DOHH2 (cell line): ENCODE measurements at regions not wholly inside any gene's neighbourhood (a gene's known extent, or its start where the extent isn't known, plus 50 kb on each side); places are given as distances from the start of the nearest gene placed in this dataset.

ENCODE experiments used
- H3F3A ChIP-seq: fragments of 200-600 bp; sonication (generic), shearing (Covaris generic); 2 replicates; pipeline ENCODE4 v1.6.0; 2016; ENCODE audit warnings: antibody characterized with exemption, mild to moderate bottlenecking; ENCODE audit not compliant: control insufficient read depth, insufficient read depth
- H3K27ac ChIP-seq: fragments of 200-600 bp; sonication (generic); 2 replicates; pipeline ENCODE4 v1.5.1; 2014; ENCODE audit warnings: low read depth, mild to moderate bottlenecking, low read length, moderate library complexity
- H3K27me3 ChIP-seq: fragments of 200-600 bp; sonication (generic); 2 replicates; pipeline ENCODE4 v1.6.1; 2014; ENCODE audit warnings: mild to moderate bottlenecking, low read length, mixed read lengths; ENCODE audit not compliant: control insufficient read depth
- H3K36me3 ChIP-seq: fragments of 200-600 bp; sonication (generic); 2 replicates; pipeline ENCODE4 v1.6.1; 2014; ENCODE audit warnings: mild to moderate bottlenecking, low read length, moderate library complexity, mixed read lengths; ENCODE audit not compliant: control insufficient read depth
- H3K4me1 ChIP-seq: fragments of 200-600 bp; sonication (generic); 2 replicates; pipeline ENCODE4 v1.6.1; 2014; ENCODE audit warnings: mild to moderate bottlenecking, low read length, mixed read lengths; ENCODE audit not compliant: control insufficient read depth
- H3K4me2 ChIP-seq: fragments of 200-600 bp; sonication (generic); 2 replicates; pipeline ENCODE4 v1.6.0; 2014; ENCODE audit warnings: mild to moderate bottlenecking, low read length, moderate library complexity
- H3K4me3 ChIP-seq: fragments of 200-600 bp; sonication (generic); 2 replicates; pipeline ENCODE4 v1.5.1; 2014; ENCODE audit warnings: mild to moderate bottlenecking, low read length, mixed read lengths
- H3K79me2 ChIP-seq: fragments of 200-600 bp; sonication (generic); 2 replicates; pipeline ENCODE4 v1.6.1; 2014; ENCODE audit warnings: mild to moderate bottlenecking, low read length, mixed read lengths; ENCODE audit not compliant: control insufficient read depth
- H3K9me2 ChIP-seq: fragments of 200-600 bp; sonication (generic); replicated peaks from 2 replicates; pipeline ENCODE4 v1.6.1; 2014; ENCODE audit warnings: mild to moderate bottlenecking, low read length, mixed read lengths; ENCODE audit not compliant: control insufficient read depth
- H3K9me3 ChIP-seq: fragments of 200-600 bp; sonication (generic); 2 replicates; pipeline ENCODE4 v1.6.1; 2014; ENCODE audit warnings: antibody characterized with exemption, low read length, mixed read lengths; ENCODE audit not compliant: control insufficient read depth, insufficient read depth
- H4K20me1 ChIP-seq: fragments of 200-600 bp; sonication (generic); 2 replicates; pipeline ENCODE4 v1.6.0; 2014; ENCODE audit warnings: low read depth, mild to moderate bottlenecking, antibody characterized with exemption, low read length, moderate library complexity; ENCODE audit not compliant: control insufficient read depth, insufficient read depth
- EZH2phosphoT487 ChIP-seq: fragments of 200-600 bp; sonication (generic); IDR thresholded peaks from 2 replicates; pipeline ENCODE4 v1.6.1; 2017; ENCODE audit warnings: borderline replicate concordance, mild to moderate bottlenecking, antibody characterized with exemption, low read length, moderate library complexity, mixed read lengths
- TF ChIP-seq, protein P1 (sequence below): fragments of 200-600 bp; sonication (generic); IDR thresholded peaks from one replicate; pipeline ENCODE4 v1.5.1; 2014; ENCODE audit warnings: antibody characterized with exemption, mild to moderate bottlenecking, low read depth, low read length; ENCODE audit not compliant: poor library complexity, severe bottlenecking

DNA sequence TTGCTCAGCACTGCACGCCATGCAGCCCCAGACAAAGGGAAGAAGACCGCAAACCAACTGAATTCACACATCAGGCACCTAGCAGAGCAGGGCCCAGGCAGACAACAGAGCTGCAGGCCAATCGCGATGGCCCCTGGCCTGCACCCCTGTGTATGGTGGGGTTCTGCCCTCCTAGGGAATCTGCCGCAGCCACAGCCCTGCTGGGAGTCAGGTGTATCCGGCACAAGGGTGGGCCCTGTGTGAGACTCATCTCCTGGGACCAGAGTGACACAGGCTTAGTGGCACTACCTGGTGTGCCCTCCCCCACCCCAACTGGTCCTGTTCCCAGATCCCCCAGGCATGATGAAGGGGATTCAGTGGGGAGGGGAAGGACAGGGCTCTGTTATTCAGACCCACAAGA, 122.8 kb downstream of the ATPSCKMT start:
- Histone ChIP-seq H3K4me1 (no peaks in the 10 kb centered on the region), H3K4me3 (no peak overlapping the region)

DNA sequence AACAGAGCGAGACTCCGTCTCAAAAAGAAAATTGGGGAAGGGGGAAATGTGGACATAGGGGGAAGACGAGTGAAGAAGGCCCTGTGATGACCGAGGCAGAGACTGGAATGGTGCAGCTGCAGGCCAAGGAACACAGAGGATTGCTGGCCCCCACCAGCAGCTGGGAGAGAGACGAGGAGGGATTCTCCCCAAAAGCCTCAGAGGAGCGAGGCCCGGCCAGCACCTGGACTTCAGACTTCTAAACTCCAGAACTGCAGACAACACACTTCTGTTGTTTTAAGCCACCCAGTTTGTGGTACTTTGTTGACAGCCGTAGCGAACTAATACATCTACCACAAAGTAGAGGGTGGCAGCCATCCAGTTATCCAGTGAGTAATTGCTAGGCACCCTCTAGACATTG, 124.6 kb downstream of the ATPSCKMT start:
- Histone ChIP-seq H3K9me3 (no peaks in the 10 kb centered on the region), H3K79me2 (no peaks in the 10 kb centered on the region), H3K4me1 (no peaks in the 10 kb centered on the region), H3K9me2 (no peaks in the 10 kb centered on the region), H4K20me1 (no peaks in the 10 kb centered on the region), H3K27ac (no peak overlapping the region), H3K4me2 (no peak overlapping the region), H3K4me3 (no peak overlapping the region), H3K27me3 (no peaks in the 10 kb centered on the region), H3F3A (no peaks in the 10 kb centered on the region), H3K36me3 (no peaks in the 10 kb centered on the region)
- TF ChIP-seq EZH2phosphoT487, result no peak
- TF ChIP-seq, protein P1, sequence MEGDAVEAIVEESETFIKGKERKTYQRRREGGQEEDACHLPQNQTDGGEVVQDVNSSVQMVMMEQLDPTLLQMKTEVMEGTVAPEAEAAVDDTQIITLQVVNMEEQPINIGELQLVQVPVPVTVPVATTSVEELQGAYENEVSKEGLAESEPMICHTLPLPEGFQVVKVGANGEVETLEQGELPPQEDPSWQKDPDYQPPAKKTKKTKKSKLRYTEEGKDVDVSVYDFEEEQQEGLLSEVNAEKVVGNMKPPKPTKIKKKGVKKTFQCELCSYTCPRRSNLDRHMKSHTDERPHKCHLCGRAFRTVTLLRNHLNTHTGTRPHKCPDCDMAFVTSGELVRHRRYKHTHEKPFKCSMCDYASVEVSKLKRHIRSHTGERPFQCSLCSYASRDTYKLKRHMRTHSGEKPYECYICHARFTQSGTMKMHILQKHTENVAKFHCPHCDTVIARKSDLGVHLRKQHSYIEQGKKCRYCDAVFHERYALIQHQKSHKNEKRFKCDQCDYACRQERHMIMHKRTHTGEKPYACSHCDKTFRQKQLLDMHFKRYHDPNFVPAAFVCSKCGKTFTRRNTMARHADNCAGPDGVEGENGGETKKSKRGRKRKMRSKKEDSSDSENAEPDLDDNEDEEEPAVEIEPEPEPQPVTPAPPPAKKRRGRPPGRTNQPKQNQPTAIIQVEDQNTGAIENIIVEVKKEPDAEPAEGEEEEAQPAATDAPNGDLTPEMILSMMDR, result no peak

More for the DNA sequence above, 122.8 kb downstream of the ATPSCKMT start:
- H3K27ac ChIP-seq, result no peak overlapping the region
- H3F3A ChIP-seq, result no peaks in the 10 kb centered on the region
- no peaks in the 10 kb centered on the region for H4K20me1 ChIP-seq
- H3K9me3 ChIP-seq, result no peaks in the 10 kb centered on the region
- TF ChIP-seq, protein P1, result no peak
- no peak for TF ChIP-seq EZH2phosphoT487
- no peaks in the 10 kb centered on the region for H3K36me3 ChIP-seq
- H3K9me2 ChIP-seq, result no peaks in the 10 kb centered on the region
- H3K27me3 ChIP-seq, result no peaks in the 10 kb centered on the region
- H3K4me2 ChIP-seq, result no peak overlapping the region
- no peaks in the 10 kb centered on the region for H3K79me2 ChIP-seq

DNA sequence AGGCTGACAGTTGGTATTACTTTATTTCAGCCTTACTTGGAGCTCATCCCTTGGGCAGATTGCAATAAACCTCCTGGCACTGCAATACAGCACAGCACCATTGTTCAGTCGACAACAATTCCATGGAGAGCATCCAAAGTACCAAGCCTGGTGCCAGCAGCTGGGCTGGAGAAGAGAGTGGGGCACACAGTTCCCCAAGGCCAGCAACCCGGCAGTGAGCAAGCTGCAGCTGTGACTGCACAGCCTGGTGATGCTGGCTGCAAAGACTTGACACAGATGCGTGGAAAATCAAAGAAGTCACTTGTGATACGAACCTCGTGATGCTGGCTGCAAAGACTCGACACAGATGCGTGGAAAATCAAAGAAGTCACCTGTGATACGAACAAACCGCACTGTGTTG, 125.4 kb downstream of the ATPSCKMT start:
- no peaks in the 10 kb centered on the region for H3K36me3 ChIP-seq

More for the DNA sequence above, 125.4 kb downstream of the ATPSCKMT start:
- Histone ChIP-seq H3K4me1 (no peaks in the 10 kb centered on the region), H3K27me3 (no peaks in the 10 kb centered on the region), H3K27ac (no peak overlapping the region), H3K79me2 (no peaks in the 10 kb centered on the region), H3K9me2 (no peaks in the 10 kb centered on the region), H3K4me3 (no peak overlapping the region), H4K20me1 (no peaks in the 10 kb centered on the region), H3K9me3 (no peaks in the 10 kb centered on the region), H3F3A (no peaks in the 10 kb centered on the region), H3K4me2 (no peak overlapping the region)
- TF ChIP-seq EZH2phosphoT487, result no peak
- TF ChIP-seq, protein P1, result no peak
